ENCODE measurements at regions not wholly inside any gene's neighbourhood (a gene's known extent, or its start where the extent isn't known, plus 50 kb on each side); places are given as distances from the start of the nearest gene placed in this dataset.
"Not testable (repeated sequence)": the region's sequence is repeated elsewhere in the genome, so short reads cannot be mapped to it uniquely, and the experiment has no call there.

- DNase-seq: no peak
These were observed 1569.7 kb upstream of the SLC10A2 start for GRCh38 chr13:104635879-104636278.

- DNase-seq: no peak
These were observed 1567.8 kb upstream of the SLC10A2 start for GRCh38 chr13:104634016-104634415.

GRCh38 chr13:104632736-104633135, 1566.5 kb upstream of the SLC10A2 start:
- no peak for DNase-seq

DNA sequence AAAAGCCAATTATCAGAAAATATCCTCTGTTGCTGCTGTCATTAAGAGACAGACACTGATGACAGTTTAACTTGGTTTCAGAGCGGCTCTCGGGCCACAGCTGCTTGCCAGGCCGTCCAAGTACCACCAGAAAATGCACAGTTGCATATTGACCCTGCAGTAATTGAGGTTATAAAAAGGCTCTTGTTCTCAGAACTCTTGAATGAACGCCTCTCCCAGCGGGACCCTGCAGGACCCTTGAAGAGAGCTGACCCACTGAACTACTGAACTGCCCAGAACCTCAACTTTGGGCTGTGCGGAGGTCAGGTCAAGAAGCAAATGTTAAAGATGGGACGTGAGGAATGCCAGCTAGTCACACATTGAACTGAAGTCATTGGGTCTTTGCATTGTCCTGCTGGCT, 1559.0 kb upstream of the SLC10A2 start:
- DNase-seq: no peak

- no peak for DNase-seq
These were observed 1550.8 kb upstream of the SLC10A2 start for GRCh38 chr13:104616990-104617389.

GRCh38 chr13:104614361-104615145, 1548.3 kb upstream of the SLC10A2 start:
- no peak for DNase-seq

GRCh38 chr13:104608331-104608730, 1542.1 kb upstream of the SLC10A2 start:
- DNase-seq: no peak

DNA sequence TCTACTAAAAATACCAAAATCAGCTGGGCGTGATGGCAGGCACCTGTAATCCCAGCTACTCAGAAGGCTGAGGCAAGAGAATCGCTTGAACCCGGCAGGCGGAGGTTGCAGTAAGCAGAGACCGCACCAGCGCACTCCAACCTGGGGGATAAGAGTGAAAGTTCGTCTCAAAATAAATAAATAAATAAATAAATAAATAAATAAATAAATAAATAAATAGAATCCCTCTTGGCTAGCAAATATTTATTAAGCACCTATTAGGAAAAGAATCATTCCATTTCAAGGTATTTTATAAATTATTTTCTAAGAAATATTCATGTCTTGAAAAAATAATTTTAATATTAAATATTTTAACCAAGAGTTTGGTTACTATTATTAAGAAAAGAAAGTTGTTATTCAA, 1539.2 kb upstream of the SLC10A2 start:
- DNase-seq: not testable (repeated sequence)

DNA sequence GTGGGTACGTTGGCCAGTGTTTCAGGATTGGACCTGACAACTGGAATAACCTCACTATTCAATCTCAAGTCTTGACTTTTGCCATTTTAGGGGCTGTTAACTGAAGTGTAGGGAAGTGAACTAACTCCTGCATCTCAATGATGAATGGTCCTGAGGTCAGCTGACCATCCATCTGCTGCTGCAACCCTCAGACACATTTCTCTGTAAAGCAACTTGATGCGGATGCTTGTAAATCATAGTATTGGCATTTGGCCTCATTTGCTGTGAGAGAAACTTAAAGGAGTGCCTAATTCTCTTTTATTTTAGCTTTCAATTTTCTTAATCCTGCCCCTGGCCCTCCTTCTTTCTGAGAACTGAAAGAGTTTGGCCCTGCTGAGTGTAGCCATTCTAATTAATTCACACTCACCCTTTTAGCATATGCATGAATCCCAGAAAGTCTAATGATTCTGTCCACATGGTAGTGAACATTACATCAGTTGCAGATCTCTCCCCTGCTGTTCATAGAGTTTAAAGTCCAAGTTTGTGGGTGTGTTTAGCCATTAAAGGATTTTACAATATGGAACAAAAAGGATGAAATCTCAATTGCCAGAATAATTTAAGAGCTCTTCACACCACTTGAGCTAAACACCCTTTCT, 1531.4 kb upstream of the SLC10A2 start:
- no peak for DNase-seq

DNA sequence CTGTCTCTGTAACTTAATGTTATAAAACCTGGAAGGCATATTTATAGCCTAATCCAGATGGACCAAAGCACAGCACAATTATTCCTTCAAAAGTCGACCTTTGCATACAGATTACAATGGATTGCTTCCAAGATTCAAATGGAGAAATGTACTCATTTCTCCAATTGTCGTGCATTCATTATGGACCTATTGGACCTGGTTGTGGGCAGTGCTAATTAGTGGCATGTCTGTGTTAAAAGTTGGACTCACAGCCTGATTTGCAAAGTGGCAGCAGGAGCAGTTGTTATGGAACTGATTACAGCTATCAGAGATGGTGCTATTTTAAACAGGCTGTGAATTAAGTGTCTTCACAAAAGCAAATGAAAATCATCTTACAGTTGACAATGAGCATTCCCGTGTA, 1529.3 kb upstream of the SLC10A2 start:
- no peak for DNase-seq

- DNase-seq: no peak
These were observed 1528.6 kb upstream of the SLC10A2 start for GRCh38 chr13:104594806-104595205.

DNA sequence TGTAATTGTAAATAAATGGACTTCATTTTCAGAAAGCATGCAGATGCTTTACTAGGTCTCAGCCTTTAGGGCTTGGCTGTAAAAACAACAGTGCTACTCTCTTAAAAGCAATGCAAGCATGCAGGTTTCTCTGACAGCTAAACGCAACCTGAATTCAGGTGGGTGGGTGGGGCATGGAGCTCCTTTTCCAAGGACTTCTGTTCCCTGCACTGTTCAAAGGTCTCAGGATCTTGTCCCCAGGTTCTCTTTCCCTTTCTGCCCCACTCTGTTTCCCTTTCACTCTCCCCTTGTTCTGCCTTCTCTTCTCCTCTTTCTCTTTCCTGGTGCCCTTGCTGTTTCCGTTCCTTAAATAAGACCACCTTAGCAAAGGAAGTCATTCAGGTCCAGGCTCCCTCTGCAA, 1527.5 kb upstream of the SLC10A2 start:
- no peak for DNase-seq

GRCh38 chr13:104593251-104593576, 1527.0 kb upstream of the SLC10A2 start:
- no peak for DNase-seq

DNA sequence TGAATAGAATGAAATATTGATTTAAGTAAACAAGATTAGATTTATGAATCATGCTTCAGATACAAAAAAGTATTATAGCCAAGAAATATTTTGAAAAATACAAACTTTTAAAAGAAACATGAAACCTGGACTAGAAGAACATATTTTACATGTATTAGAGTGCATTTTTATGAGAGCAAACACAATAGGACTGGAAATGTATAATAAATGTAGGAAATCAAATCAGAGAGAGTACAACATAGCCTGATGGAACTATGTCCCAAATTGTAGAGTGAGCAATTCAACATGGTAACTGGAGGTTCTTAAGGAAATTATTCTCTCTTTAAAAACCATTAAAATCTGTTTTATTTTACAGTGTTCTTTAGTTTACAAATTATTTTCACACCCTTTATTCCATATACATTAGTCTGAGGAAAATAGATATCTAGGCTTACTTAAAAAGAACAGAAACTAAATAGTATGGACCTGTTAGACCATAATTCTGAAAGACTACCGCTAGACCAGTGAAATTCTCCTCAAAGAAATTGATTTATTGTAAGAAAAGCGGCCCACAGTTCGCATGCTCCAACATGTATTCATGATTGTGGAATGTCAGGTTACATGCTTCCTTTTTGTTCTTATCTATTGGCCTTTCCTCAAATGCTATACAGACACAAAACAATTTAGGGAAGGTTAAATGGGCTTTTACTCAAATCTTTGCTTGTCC, 1526.5 kb upstream of the SLC10A2 start:
- DNase-seq: no peak

- no peak for DNase-seq
These were observed 1525.9 kb upstream of the SLC10A2 start for GRCh38 chr13:104592127-104592526.

GRCh38 chr13:104586051-104586746, 1520.0 kb upstream of the SLC10A2 start:
- no peak for DNase-seq

- no peak for DNase-seq
These were observed 1518.3 kb upstream of the SLC10A2 start for GRCh38 chr13:104584481-104584880.

DNA sequence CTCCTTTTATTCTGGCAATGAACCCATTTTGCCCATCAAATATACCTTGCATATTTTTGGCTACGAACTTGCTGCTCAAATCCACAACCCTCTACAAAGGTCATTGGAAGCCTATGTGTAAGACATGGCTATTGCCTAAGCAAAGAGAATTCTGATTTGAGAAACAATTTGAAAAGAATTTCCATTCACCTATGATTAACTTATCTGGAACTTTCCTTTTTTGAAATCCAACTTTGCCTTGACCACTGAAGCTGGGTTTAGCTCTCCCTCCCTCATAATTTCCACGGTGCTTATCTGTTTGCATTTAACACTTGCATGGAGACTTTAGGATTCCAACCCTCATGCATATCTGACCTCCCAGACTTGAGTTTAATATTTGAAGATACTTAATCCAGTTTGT, 1514.7 kb upstream of the SLC10A2 start:
- no peak for DNase-seq

DNA sequence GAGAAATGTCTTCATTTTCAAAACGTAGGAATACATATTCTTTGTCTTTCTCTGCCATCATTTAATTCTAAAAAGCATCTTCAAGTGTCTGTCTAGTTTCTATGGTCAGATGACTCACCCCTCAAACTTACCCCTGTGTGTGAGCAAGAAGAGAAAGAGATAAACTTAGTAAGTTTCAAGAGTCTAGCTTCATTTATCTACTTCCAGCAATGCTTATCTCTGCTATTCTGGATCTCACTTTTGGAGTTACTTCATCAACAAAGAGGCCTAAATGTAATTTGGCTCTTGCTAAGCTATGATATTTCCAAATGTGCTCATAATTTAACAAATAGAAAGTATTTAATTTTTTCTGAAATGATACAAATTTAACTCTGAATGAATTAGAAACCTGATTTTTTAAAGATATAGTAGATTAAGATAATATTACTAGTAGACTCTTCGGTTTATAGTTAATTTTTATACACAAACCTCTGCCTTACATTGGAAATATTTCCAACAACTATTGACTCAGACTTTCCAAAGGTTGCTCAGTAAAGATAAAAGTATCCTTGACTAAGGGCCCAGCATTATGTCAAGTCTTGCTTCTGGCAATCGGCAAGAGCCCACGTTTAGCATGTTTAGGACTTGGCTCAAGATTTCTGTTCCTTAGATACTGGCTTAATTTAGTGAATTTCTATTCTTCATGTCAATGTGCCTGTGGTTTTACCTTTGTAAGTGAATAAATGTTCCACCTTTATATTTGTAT, 1511.0 kb upstream of the SLC10A2 start:
- DNase-seq: no peak

DNA sequence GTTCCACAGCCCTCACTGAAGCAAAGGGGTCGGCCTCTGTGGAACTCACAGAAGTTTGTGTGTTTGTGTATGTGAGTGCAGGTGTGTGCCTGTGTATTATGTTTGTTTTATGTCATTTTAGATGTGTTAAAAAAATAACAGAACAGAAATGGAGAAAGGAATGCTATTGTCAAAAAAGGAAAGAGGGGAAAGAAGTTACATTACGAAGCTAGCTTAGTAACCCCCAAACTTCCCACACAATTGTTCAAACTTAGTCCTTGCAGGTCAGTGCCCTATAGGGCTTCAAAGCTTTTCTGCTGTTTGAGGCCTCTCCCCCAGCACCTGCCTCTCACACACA, 1505.6 kb upstream of the SLC10A2 start:
- no peak for DNase-seq

GRCh38 chr13:104571161-104571892, 1505.1 kb upstream of the SLC10A2 start:
- DNase-seq: no peak

GRCh38 chr13:104567114-104567513, 1500.9 kb upstream of the SLC10A2 start:
- DNase-seq: no peak
